IMR-90 (cell line): ENCODE measurements at regions not wholly inside any gene's neighbourhood (a gene's known extent, or its start where the extent isn't known, plus 50 kb on each side); places are given as distances from the start of the nearest gene placed in this dataset.
"Not testable (repeated sequence)": the region's sequence is repeated elsewhere in the genome, so short reads cannot be mapped to it uniquely, and the experiment has no call there.

Source experiments
- ATAC-seq: fragments of 200-7000 bp; cut with Tn5 transposase; 2 replicates; pipeline ENCODE4 v1.9.1; 2020; ENCODE audit warnings: low read depth, mild to moderate bottlenecking, moderate library complexity
- BruUV-seq: library from RNA; stranded (reverse); fragments of 400-500 nt; replicated peaks from 2 replicates; lab custom pipeline; 2021; lab: Mats Ljungman, UMichigan
- CTCF ChIA-PET: fragments of 300-600 bp; formaldehyde crosslinking; extraction: SDS; loops from one replicate; lab custom pipeline; 2021; ENCODE audit warnings: antibody characterized with exemption; lab: Yijun Ruan, JAX
- POLR2A ChIA-PET: fragments of 300-600 bp; sonication (Branson Sonifier 250); formaldehyde crosslinking; loops from one replicate; lab custom pipeline; 2022; ENCODE audit warnings: antibody characterized with exemption; ENCODE audit not compliant: unreplicated experiment; lab: Charles Lee
- DNase-seq: peaks from one replicate; pipeline ENCODE4 v3.0.0; 2013
- H2AFZ ChIP-seq: replicated peaks from 2 replicates; pipeline ENCODE3; 2013; ENCODE audit warnings: low read length, mild to moderate bottlenecking; ENCODE audit not compliant: poor library complexity
- H2AK5ac ChIP-seq: 2 replicates; pipeline ENCODE4 v1.6.1; 2013; ENCODE audit warnings: low read depth, low read length, inconsistent platforms
- H2AK9ac ChIP-seq: replicated peaks from 2 replicates; pipeline ENCODE3; 2013; ENCODE audit warnings: mild to moderate bottlenecking, low read depth, low read length, moderate library complexity; ENCODE audit not compliant: poor library complexity
- H2BK120ac ChIP-seq: 2 replicates; pipeline ENCODE4 v1.6.1; 2013; ENCODE audit warnings: low read depth, low read length, inconsistent platforms
- H2BK15ac ChIP-seq: 3 replicates; pipeline ENCODE4 v1.6.1; 2013; ENCODE audit warnings: low read depth, low read length, inconsistent platforms
- H2BK20ac ChIP-seq: 2 replicates; pipeline ENCODE4 v1.6.1; 2013; ENCODE audit warnings: low read depth, mild to moderate bottlenecking, inconsistent platforms, low read length, moderate library complexity
- H2BK5ac ChIP-seq: 2 replicates; pipeline ENCODE4 v1.6.1; 2013; ENCODE audit warnings: mild to moderate bottlenecking, low read depth, low read length, inconsistent platforms; ENCODE audit not compliant: poor library complexity, severe bottlenecking
- H3K14ac ChIP-seq: replicated peaks from 2 replicates; pipeline ENCODE4 v1.6.1; 2013; ENCODE audit warnings: low read depth, low read length, inconsistent platforms
- H3K18ac ChIP-seq: 2 replicates; pipeline ENCODE4 v1.6.1; 2013; ENCODE audit warnings: low read depth, low read length, control low read depth
- H3K23ac ChIP-seq: 2 replicates; pipeline ENCODE4 v1.6.1; 2013; ENCODE audit warnings: low read depth, low read length, inconsistent platforms
- H3K27ac ChIP-seq: 2 replicates; pipeline ENCODE4 v1.5.1; 2013; ENCODE audit warnings: mild to moderate bottlenecking, control low read depth, low read length; ENCODE audit not compliant: insufficient read depth
- H3K27me3 ChIP-seq: 2 replicates; pipeline ENCODE4 v1.6.1; 2013; ENCODE audit warnings: low read length; ENCODE audit not compliant: control insufficient read depth, insufficient read depth
- H3K36me3 ChIP-seq: 2 replicates; pipeline ENCODE4 v1.6.1; 2013; ENCODE audit warnings: low read length, mixed read lengths; ENCODE audit not compliant: control insufficient read depth, insufficient read depth
- H3K4ac ChIP-seq: 2 replicates; pipeline ENCODE4 v1.6.1; 2013; ENCODE audit warnings: low read depth, low read length, inconsistent platforms
- H3K4me1 ChIP-seq: 2 replicates; pipeline ENCODE4 v1.6.1; 2013; ENCODE audit warnings: low read length, mixed read lengths; ENCODE audit not compliant: control insufficient read depth, insufficient read depth
- H3K4me2 ChIP-seq: 2 replicates; pipeline ENCODE4 v1.6.1; 2013; ENCODE audit warnings: low read depth, mild to moderate bottlenecking, control low read depth, low read length, moderate library complexity
- H3K4me3 ChIP-seq: 2 replicates; pipeline ENCODE4 v1.5.1; 2013; ENCODE audit warnings: low read depth, mild to moderate bottlenecking, control low read depth, low read length, moderate library complexity; ENCODE audit not compliant: insufficient read depth
- H3K56ac ChIP-seq: 2 replicates; pipeline ENCODE4 v1.6.1; 2013; ENCODE audit warnings: low read length, inconsistent platforms; ENCODE audit not compliant: insufficient read depth; ENCODE audit errors: extremely low read depth
- H3K79me1 ChIP-seq, 2 experiments: 2 replicates each; pipeline ENCODE4 v1.6.1; 2013; ENCODE audit warnings: low read length in 2 of 2, inconsistent platforms in 1 of 2, low read depth in 1 of 2
- H3K9ac ChIP-seq: 2 replicates; pipeline ENCODE4 v1.6.1; 2013; ENCODE audit warnings: low read depth, low read length, control low read depth
- H3K9me1 ChIP-seq: 2 replicates; pipeline ENCODE4 v1.6.1; 2013; ENCODE audit warnings: low read length, inconsistent platforms; ENCODE audit not compliant: insufficient read depth
- H3K9me3 ChIP-seq: 2 replicates; pipeline ENCODE4 v1.6.1; 2013; ENCODE audit warnings: low read length; ENCODE audit not compliant: control insufficient read depth, insufficient read depth
- H4K20me1 ChIP-seq: 2 replicates; pipeline ENCODE4 v1.6.1; 2013; ENCODE audit warnings: low read length, inconsistent platforms; ENCODE audit not compliant: insufficient read depth
- H4K5ac ChIP-seq: 2 replicates; pipeline ENCODE4 v1.6.1; 2013; ENCODE audit warnings: mild to moderate bottlenecking, low read depth, low read length, control low read depth
- H4K8ac ChIP-seq, 2 experiments: 2 replicates each; pipeline ENCODE4 v1.6.1; 2013; ENCODE audit warnings: low read depth in 2 of 2, low read length in 2 of 2, control low read depth in 1 of 2, inconsistent platforms in 1 of 2
- H4K91ac ChIP-seq: 2 replicates; pipeline ENCODE4 v1.6.1; 2013; ENCODE audit warnings: low read depth, low read length, inconsistent platforms; ENCODE audit not compliant: insufficient read depth
- MAFK ChIP-seq: IDR thresholded peaks from 2 replicates; pipeline ENCODE4 v1.6.1; 2012; ENCODE audit warnings: low read depth, low read length, improper control_type of control experiment
- WGBS, 2 experiments: methylation state at CpG; one replicate each; pipeline versions ENCODE4 v1.1.5 to v1.1.7; 2013; ENCODE audit warnings: missing lambda C conversion rate in 2 of 2; ENCODE audit not compliant: insufficient read length in 1 of 2; ENCODE audit errors: extremely low coverage in 2 of 2; 5-methylcytosine and 5-hydroxymethylcytosine counted together
- dilution Hi-C: fragments of 300-500 bp; cut with HindIII; formaldehyde crosslinking; loops from one replicate; pipeline ENCODE4 v1.14.3; 2018; ENCODE audit warnings: low sequenced_read_pairs; ENCODE audit not compliant: unreplicated experiment
- in situ Hi-C: fragments of 300-500 bp; cut with MboI; formaldehyde crosslinking; loops from 3 replicates; pipeline ENCODE4 v1.14.3; 2019; ENCODE audit warnings: low sequenced_read_pairs, inconsistent platforms, mixed read lengths
- intact Hi-C: fragments of 100-400 bp; cut with micrococcal nuclease; formaldehyde crosslinking; loops from 2 replicates; pipeline ENCODE4 v1.10.0; 2022

DNA sequence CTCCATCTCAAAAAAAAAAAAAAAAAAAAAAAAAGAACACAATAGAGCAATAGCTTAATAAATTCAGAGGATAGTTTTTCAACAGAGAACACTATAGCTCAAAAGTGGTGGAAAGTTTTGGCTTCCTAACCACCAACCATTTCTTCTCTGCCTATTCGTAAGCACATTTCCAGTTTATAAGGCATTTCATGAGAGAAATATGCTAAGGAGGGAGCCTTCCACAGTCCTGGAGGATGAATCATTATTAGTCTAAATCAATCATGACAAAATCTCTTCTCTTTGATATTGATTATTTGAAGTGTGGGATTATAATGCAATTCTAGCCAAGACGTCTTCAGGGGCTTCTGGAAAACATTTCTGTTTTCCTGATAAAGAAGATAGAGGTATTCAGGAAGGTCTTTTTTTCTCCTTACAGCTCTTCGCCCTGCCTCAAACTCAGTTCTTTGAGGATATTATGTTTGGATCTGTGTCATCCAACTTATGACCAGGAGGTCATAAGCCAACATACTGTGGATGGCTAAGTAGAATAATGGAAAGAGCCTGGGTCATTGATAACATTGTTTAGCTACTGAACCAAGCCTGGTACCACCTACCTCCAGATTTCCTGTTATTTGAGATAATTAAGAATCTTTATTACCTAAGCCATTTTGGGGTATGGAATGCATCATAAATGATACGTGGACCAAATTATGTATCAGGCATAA lies 207.3 kb downstream of the TRIB2 start (continued):
- no peak for TF ChIP-seq MAFK

DNA sequence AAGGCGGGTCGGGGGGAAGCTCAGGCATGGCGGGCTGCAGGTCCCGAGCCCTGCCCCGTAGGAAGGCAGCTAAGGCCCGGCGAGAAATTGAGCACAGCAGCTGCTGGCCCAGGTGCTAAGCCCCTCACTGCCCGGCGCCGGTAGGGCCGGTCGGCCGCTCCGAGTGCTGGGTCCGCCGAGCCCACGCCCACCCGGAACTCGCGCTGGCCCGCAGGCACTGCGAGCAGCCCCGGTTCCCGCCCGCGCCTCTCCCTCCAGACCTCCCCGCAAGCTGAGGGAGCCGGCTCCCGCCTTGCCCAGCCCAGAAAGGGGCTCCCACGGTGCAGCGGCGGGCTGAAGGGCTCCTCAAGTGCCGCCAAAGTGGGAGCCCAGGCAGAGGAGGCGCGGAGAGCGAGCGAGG lies 209.9 kb downstream of the TRIB2 start:
- H3K4me3 ChIP-seq, H3K27me3 ChIP-seq, H3K4me1 ChIP-seq, H3K23ac ChIP-seq, H4K20me1 ChIP-seq, H3K36me3 ChIP-seq, ATAC-seq, H2AK9ac ChIP-seq, H4K5ac ChIP-seq, H4K8ac ChIP-seq, BruUV-seq, H2BK20ac ChIP-seq, DNase-seq, H2AK5ac ChIP-seq, H2BK15ac ChIP-seq, H3K9me1 ChIP-seq, CTCF ChIA-PET, H2BK120ac ChIP-seq, H3K14ac ChIP-seq, H4K91ac ChIP-seq, H2BK5ac ChIP-seq, POLR2A ChIA-PET, dilution Hi-C loops, H3K79me1 ChIP-seq, H3K27ac ChIP-seq, H3K9ac ChIP-seq, H3K18ac ChIP-seq, intact Hi-C loops, H3K4me2 ChIP-seq, H3K9me3 ChIP-seq, H2AFZ ChIP-seq, H3K4ac ChIP-seq, H3K56ac ChIP-seq: not testable (repeated sequence)
- in situ Hi-C loops: loop anchor here (10.0 kb wide), 2 partner anchors 192 to 1092 kb away; no protein-coding TSS in a partner anchor
- 100% methylated on average over 5 of the region's 37 CpGs; no CpG with 5 or more reads in 1 of the 2 experiments for WGBS, 2 experiments
